MM.1S (cell line): ENCODE measurements at regions not wholly inside any gene's neighbourhood (a gene's known extent, or its start where the extent isn't known, plus 50 kb on each side); places are given as distances from the start of the nearest gene placed in this dataset.

Experiments used
- DNase-seq: peaks from one replicate; pipeline ENCODE4 v3.0.0-alpha.2; 2015
- H2AFZ ChIP-seq: fragments of 300-600 bp; sonication (generic); 2 replicates; pipeline ENCODE4 v1.6.0; 2016; ENCODE audit warnings: antibody characterized with exemption, low read length
- H3F3A ChIP-seq: fragments of 300-600 bp; sonication (generic); 2 replicates; pipeline ENCODE4 v1.6.1; 2016; ENCODE audit warnings: mild to moderate bottlenecking, antibody characterized with exemption, low read length, moderate library complexity, mixed read lengths; ENCODE audit not compliant: insufficient read depth
- H3K27ac ChIP-seq: fragments of 300-600 bp; sonication (generic); 2 replicates; pipeline ENCODE4 v1.5.1; 2016; ENCODE audit warnings: mild to moderate bottlenecking, low read length
- H3K27me3 ChIP-seq: fragments of 300-600 bp; sonication (generic); replicated peaks from 2 replicates; pipeline ENCODE4 v1.6.0; 2016; ENCODE audit warnings: low read length; ENCODE audit not compliant: insufficient read depth
- H3K36me3 ChIP-seq: fragments of 300-600 bp; sonication (generic); replicated peaks from 2 replicates; pipeline ENCODE4 v1.6.1; 2016; ENCODE audit warnings: mild to moderate bottlenecking, low read length, mixed read lengths; ENCODE audit not compliant: insufficient read depth
- H3K4me1 ChIP-seq: fragments of 300-600 bp; sonication (generic); 2 replicates; pipeline ENCODE4 v1.6.1; 2016; ENCODE audit warnings: low read length, mixed read lengths
- H3K4me2 ChIP-seq: fragments of 300-600 bp; sonication (generic); 2 replicates; pipeline ENCODE4 v1.6.0; 2016; ENCODE audit warnings: low read depth, low read length
- H3K4me3 ChIP-seq: fragments of 300-600 bp; sonication (generic); 2 replicates; pipeline ENCODE4 v1.5.1; 2016; ENCODE audit warnings: low read length, mixed read lengths
- H3K79me2 ChIP-seq: fragments of 300-600 bp; sonication (generic); 2 replicates; pipeline ENCODE4 v1.6.1; 2016; ENCODE audit warnings: mixed run types, low read length, mixed read lengths
- H3K9ac ChIP-seq: fragments of 300-600 bp; sonication (generic); 2 replicates; pipeline ENCODE4 v1.6.1; 2016; ENCODE audit warnings: low read length, mixed read lengths
- H3K9me2 ChIP-seq: fragments of 300-600 bp; sonication (generic); replicated peaks from 2 replicates; pipeline ENCODE4 v1.6.1; 2016; ENCODE audit warnings: mild to moderate bottlenecking, low read length, mixed read lengths; ENCODE audit not compliant: insufficient read depth
- H3K9me3 ChIP-seq: fragments of 300-600 bp; sonication (generic); replicated peaks from 2 replicates; pipeline ENCODE4 v1.6.1; 2016; ENCODE audit warnings: mild to moderate bottlenecking, low read length, mixed read lengths; ENCODE audit not compliant: insufficient read depth
- H4K20me1 ChIP-seq: fragments of 300-600 bp; sonication (generic); 2 replicates; pipeline ENCODE4 v1.6.1; 2016; ENCODE audit warnings: mild to moderate bottlenecking, low read length, moderate library complexity, mixed read lengths; ENCODE audit not compliant: insufficient read depth
- CTCF ChIP-seq: fragments of 300-600 bp; sonication (generic); IDR thresholded peaks from 2 replicates; pipeline ENCODE4 v1.5.1; 2016; ENCODE audit warnings: antibody characterized with exemption, low read length, mixed read lengths
- EZH2 ChIP-seq: fragments of 300-600 bp; sonication (generic); optimal IDR thresholded peaks from 2 replicates; pipeline ENCODE3; 2017; ENCODE audit warnings: low read depth, mild to moderate bottlenecking, antibody characterized with exemption, low read length, mixed read lengths
- EZH2phosphoT487 ChIP-seq: fragments of 300-600 bp; sonication (generic); IDR thresholded peaks from 2 replicates; pipeline ENCODE4 v1.6.1; 2018; ENCODE audit warnings: antibody characterized with exemption, low read length

- no peaks in the 10 kb centered on the region for H3K9me3 ChIP-seq
- H3K9ac ChIP-seq = no peak overlapping the region
- no peaks in the 10 kb centered on the region for H4K20me1 ChIP-seq
- no peak overlapping the region for H3K4me2 ChIP-seq
- no peak overlapping the region for H3K27ac ChIP-seq
- H3K4me3 ChIP-seq = no peak overlapping the region
- no peak for DNase-seq
- H3K27me3 ChIP-seq = no peaks in the 10 kb centered on the region
- no peak for TF ChIP-seq EZH2phosphoT487
- TF ChIP-seq EZH2 = no peak
- no peak for TF ChIP-seq CTCF
- H3K36me3 ChIP-seq = no peaks in the 10 kb centered on the region
- H2AFZ ChIP-seq = no peak overlapping the region
- no peaks in the 10 kb centered on the region for H3K79me2 ChIP-seq
- no peaks in the 10 kb centered on the region for H3K9me2 ChIP-seq
- H3K4me1 ChIP-seq = no peaks in the 10 kb centered on the region
- no peaks in the 10 kb centered on the region for H3F3A ChIP-seq
Observed at GRCh38 chr13:80718970-80719369, 378.0 kb upstream of the SPRY2 start.

GRCh38 chr13:80717776-80718175 is 376.9 kb upstream of the SPRY2 start:
- no peak overlapping the region for H3K4me2 ChIP-seq
- TF ChIP-seq CTCF (no peak), EZH2 (no peak), EZH2phosphoT487 (no peak)
- DNase-seq = no peak

GRCh38 chr13:80716610-80717081 is 375.7 kb upstream of the SPRY2 start:
- no peaks in the 10 kb centered on the region for H3K27me3 ChIP-seq
- H3K9me2 ChIP-seq = no peaks in the 10 kb centered on the region
- no peaks in the 10 kb centered on the region for H3F3A ChIP-seq
- H3K4me2 ChIP-seq = no peak overlapping the region
- H3K9me3 ChIP-seq = no peaks in the 10 kb centered on the region
- DNase-seq = no peak
- H3K27ac ChIP-seq = no peak overlapping the region
- no peak overlapping the region for H2AFZ ChIP-seq
- no peaks in the 10 kb centered on the region for H4K20me1 ChIP-seq
- H3K4me1 ChIP-seq = no peaks in the 10 kb centered on the region
- H3K4me3 ChIP-seq = no peak overlapping the region
- no peaks in the 10 kb centered on the region for H3K36me3 ChIP-seq
- TF ChIP-seq CTCF = no peak
- no peak for TF ChIP-seq EZH2
- TF ChIP-seq EZH2phosphoT487 = no peak
- no peak overlapping the region for H3K9ac ChIP-seq
- H3K79me2 ChIP-seq = no peaks in the 10 kb centered on the region

More at GRCh38 chr13:80717776-80718175, 376.9 kb upstream of the SPRY2 start:
- Histone ChIP-seq H3K9ac (no peak overlapping the region), H3K27ac (no peak overlapping the region), H3K9me3 (no peaks in the 10 kb centered on the region), H3K9me2 (no peaks in the 10 kb centered on the region), H3K79me2 (no peaks in the 10 kb centered on the region), H3K4me3 (no peak overlapping the region), H3K36me3 (no peaks in the 10 kb centered on the region), H3F3A (no peaks in the 10 kb centered on the region), H4K20me1 (no peaks in the 10 kb centered on the region), H2AFZ (no peak overlapping the region), H3K27me3 (no peaks in the 10 kb centered on the region), H3K4me1 (no peaks in the 10 kb centered on the region)
